ENCODE measurements at regions not wholly inside any gene's neighbourhood (a gene's known extent, or its start where the extent isn't known, plus 50 kb on each side); places are given as distances from the start of the nearest gene placed in this dataset.
"Not testable (repeated sequence)": the region's sequence is repeated elsewhere in the genome, so short reads cannot be mapped to it uniquely, and the experiment has no call there.

- Mint-ChIP-seq H3K27me3 (ENCODE audit: unreplicated experiment) (no peaks in the 10 kb centered on the region), H3K4me3 (ENCODE audit: unreplicated experiment) (no peak overlapping the region), H3K27ac (ENCODE audit: unreplicated experiment) (no peak overlapping the region), H3K9me3 (ENCODE audit: unreplicated experiment) (peaks cover 9% of the 10 kb centered on the region), H3K36me3 (ENCODE audit: unreplicated experiment) (no peaks in the 10 kb centered on the region), H3K4me1 (ENCODE audit: unreplicated experiment) (peaks cover 20% of the 10 kb centered on the region)
- TF ChIP-seq, protein P1, sequence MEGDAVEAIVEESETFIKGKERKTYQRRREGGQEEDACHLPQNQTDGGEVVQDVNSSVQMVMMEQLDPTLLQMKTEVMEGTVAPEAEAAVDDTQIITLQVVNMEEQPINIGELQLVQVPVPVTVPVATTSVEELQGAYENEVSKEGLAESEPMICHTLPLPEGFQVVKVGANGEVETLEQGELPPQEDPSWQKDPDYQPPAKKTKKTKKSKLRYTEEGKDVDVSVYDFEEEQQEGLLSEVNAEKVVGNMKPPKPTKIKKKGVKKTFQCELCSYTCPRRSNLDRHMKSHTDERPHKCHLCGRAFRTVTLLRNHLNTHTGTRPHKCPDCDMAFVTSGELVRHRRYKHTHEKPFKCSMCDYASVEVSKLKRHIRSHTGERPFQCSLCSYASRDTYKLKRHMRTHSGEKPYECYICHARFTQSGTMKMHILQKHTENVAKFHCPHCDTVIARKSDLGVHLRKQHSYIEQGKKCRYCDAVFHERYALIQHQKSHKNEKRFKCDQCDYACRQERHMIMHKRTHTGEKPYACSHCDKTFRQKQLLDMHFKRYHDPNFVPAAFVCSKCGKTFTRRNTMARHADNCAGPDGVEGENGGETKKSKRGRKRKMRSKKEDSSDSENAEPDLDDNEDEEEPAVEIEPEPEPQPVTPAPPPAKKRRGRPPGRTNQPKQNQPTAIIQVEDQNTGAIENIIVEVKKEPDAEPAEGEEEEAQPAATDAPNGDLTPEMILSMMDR (IDR thresholded peaks at IDR 0.05), result no peak
- no peak for DNase-seq (ENCODE audit: extremely low spot score, unreplicated experiment)
Measured at GRCh38 chrX:26559855-26560254, 343.9 kb downstream of the MAGEB5 start.

- H3K4me3 Mint-ChIP-seq (ENCODE audit: unreplicated experiment), result no peak overlapping the region
- no peaks in the 10 kb centered on the region for H3K36me3 Mint-ChIP-seq (ENCODE audit: unreplicated experiment)
- H3K27ac Mint-ChIP-seq (ENCODE audit: unreplicated experiment), result no peak overlapping the region
- no peak for DNase-seq (ENCODE audit: extremely low spot score, unreplicated experiment)
- H3K9me3 Mint-ChIP-seq (ENCODE audit: unreplicated experiment), result peaks cover 4% of the 10 kb centered on the region
- H3K27me3 Mint-ChIP-seq (ENCODE audit: unreplicated experiment), result no peaks in the 10 kb centered on the region
- H3K4me1 Mint-ChIP-seq (ENCODE audit: unreplicated experiment), result peaks cover 20% of the 10 kb centered on the region
- TF ChIP-seq, protein P1 (IDR thresholded peaks at IDR 0.05), result no peak
Measured at GRCh38 chrX:26558719-26559386, 342.9 kb downstream of the MAGEB5 start.

DNA sequence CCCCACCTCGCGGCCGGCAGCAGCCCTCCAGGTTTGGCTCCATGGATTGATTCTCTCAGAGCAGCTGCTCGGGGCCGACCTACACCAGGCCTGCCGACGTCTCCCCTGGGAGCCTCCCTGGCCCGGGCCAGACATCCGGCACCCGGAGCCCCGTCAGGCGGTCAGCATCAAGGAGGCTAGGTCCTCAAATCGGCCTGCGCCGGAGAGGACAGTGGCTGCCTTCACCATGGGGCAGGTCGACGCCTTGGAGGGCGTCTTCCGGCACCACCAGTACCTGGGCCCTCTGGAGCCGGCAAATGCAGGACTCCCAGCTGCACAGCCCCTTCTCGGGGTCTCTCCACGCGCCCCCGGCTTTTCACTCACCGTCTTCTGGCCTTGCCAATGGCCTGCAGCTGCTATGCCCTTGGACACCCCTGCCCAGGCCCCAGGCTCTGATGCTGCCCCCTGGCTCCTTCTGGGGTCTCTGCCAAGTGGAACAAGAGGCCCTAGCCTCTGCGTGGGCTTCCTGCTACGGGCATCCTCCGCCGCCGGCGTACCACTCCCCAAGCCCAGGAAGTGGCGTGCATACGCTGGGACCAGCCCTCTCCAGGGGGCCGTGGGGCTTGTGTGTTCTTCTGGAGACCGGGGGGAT lies 341.8 kb downstream of the MAGEB5 start:
- DNase-seq (ENCODE audit: extremely low spot score, unreplicated experiment), result no peak
- peaks cover 20% of the 10 kb centered on the region for H3K4me1 Mint-ChIP-seq (ENCODE audit: unreplicated experiment)
- H3K27me3 Mint-ChIP-seq (ENCODE audit: unreplicated experiment), result no peaks in the 10 kb centered on the region
- H3K36me3 Mint-ChIP-seq (ENCODE audit: unreplicated experiment), result no peaks in the 10 kb centered on the region
- no peak overlapping the region for H3K27ac Mint-ChIP-seq (ENCODE audit: unreplicated experiment)
- H3K4me3 Mint-ChIP-seq (ENCODE audit: unreplicated experiment), result no peak overlapping the region
- TF ChIP-seq, protein P1 (IDR thresholded peaks at IDR 0.05), result no peak
- peaks cover 4% of the 10 kb centered on the region for H3K9me3 Mint-ChIP-seq (ENCODE audit: unreplicated experiment)

GRCh38 chrX:26525768-26526167 lies 309.8 kb downstream of the MAGEB5 start:
- not testable (repeated sequence) for DNase-seq (ENCODE audit: extremely low spot score, unreplicated experiment); H3K36me3 Mint-ChIP-seq (ENCODE audit: unreplicated experiment); H3K4me3 Mint-ChIP-seq (ENCODE audit: unreplicated experiment); H3K27me3 Mint-ChIP-seq (ENCODE audit: unreplicated experiment); H3K27ac Mint-ChIP-seq (ENCODE audit: unreplicated experiment); H3K4me1 Mint-ChIP-seq (ENCODE audit: unreplicated experiment)
- peaks cover 11% of the 10 kb centered on the region for H3K9me3 Mint-ChIP-seq (ENCODE audit: unreplicated experiment)

DNA sequence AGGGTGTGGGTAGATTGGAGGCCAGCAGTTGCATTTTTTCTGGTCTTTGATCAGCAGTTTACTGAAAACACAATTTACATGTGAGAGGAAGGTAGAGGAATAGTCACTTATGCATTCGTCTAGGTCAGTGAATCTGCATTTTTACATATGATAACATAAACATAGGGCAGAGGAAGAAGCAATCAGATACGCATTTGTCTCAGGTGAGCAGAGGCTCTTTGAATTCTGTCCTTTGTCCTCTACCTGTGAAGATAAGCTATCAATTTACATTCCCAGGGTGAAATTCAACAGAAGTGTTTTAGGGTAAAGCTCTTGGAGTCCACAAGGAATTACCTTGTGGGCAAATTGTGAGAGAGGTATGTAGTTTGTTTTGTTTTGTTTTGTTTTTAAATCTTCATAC lies 306.5 kb downstream of the MAGEB5 start:
- no peaks in the 10 kb centered on the region for H3K4me1 Mint-ChIP-seq (ENCODE audit: unreplicated experiment)
- peaks cover 8% of the 10 kb centered on the region for H3K9me3 Mint-ChIP-seq (ENCODE audit: unreplicated experiment)
- TF ChIP-seq, protein P1 (IDR thresholded peaks at IDR 0.05), result no peak
- no peaks in the 10 kb centered on the region for H3K36me3 Mint-ChIP-seq (ENCODE audit: unreplicated experiment)
- no peak for DNase-seq (ENCODE audit: extremely low spot score, unreplicated experiment)
- H3K27me3 Mint-ChIP-seq (ENCODE audit: unreplicated experiment), result no peaks in the 10 kb centered on the region
- H3K27ac Mint-ChIP-seq (ENCODE audit: unreplicated experiment), result no peak overlapping the region
- H3K4me3 Mint-ChIP-seq (ENCODE audit: unreplicated experiment), result no peak overlapping the region

Measured in osteocyte (in vitro differentiated cells).